ENCODE measurements at regions not wholly inside any gene's neighbourhood (a gene's known extent, or its start where the extent isn't known, plus 50 kb on each side); places are given as distances from the start of the nearest gene placed in this dataset.

DNA sequence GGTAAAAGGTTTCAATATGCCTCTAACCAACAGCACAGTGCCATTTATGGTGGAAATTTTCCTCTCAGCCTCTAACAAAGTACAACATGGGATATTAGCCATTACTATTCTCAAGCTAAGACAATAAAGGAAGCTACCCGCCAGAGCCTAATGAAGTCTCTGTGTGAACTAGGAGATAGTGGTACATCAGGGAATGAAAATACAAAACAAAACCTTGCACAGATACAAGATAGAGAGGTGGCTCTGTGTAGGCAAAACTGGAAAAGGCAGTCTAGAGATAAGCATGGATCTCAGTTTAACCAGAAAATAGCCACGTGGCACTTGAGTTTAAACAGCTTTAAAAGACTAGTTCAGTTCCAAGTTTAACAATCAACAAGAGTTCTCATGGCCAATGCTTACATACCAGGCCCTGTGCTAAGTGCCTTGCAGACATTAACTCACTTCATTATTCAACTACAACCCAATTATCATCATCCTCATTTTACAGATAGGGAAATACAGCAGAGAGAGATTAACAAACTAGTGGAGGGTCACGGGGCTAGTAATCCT, 279.3 kb downstream of the IGSF11 start:
- no peak overlapping the region for H3K4me3 ChIP-seq (ENCODE audit: low read depth, low read length)
- TF ChIP-seq, protein P1, sequence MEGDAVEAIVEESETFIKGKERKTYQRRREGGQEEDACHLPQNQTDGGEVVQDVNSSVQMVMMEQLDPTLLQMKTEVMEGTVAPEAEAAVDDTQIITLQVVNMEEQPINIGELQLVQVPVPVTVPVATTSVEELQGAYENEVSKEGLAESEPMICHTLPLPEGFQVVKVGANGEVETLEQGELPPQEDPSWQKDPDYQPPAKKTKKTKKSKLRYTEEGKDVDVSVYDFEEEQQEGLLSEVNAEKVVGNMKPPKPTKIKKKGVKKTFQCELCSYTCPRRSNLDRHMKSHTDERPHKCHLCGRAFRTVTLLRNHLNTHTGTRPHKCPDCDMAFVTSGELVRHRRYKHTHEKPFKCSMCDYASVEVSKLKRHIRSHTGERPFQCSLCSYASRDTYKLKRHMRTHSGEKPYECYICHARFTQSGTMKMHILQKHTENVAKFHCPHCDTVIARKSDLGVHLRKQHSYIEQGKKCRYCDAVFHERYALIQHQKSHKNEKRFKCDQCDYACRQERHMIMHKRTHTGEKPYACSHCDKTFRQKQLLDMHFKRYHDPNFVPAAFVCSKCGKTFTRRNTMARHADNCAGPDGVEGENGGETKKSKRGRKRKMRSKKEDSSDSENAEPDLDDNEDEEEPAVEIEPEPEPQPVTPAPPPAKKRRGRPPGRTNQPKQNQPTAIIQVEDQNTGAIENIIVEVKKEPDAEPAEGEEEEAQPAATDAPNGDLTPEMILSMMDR (conservative IDR thresholded peaks at IDR 0.05; ENCODE audit: low read depth, low read length), result no peak
- DNase-seq (ENCODE audit: low read depth), result no peak

DNA sequence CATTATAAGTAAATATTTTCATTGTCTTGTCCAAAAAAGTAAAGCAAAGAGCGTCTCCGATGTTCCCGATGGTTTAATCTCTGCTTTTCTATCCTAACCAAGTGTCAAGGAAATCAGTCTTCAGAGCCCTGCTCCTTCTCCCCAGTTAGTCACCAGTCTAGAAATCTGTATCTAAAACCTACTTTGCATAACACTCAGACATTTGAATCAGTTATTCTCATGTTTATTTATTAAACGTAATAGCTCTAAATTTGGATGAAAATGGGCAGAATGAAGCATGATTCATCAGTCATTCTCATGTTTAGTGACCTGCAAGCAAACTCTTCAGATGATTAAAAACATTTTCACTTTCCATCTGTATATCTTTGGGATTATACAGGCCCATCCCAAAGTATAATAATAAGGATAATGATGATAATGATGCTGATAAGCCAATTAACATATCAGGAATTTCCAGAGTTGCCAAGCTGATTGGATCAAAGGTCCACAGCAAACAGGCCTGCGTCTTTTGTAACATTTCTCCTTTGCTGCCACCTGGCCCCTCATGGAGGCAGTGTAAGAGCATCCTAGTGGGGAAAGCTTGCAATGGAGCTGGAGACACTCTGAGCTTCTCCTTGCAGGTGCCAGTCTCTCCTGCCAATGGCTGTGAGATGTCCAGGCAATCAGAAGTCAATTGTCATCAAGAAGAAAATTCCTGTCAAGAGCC, 273.9 kb downstream of the IGSF11 start:
- TF ChIP-seq, protein P1 (conservative IDR thresholded peaks at IDR 0.05; ENCODE audit: low read depth, low read length), result no peak
- DNase-seq (ENCODE audit: low read depth), result no peak
- no peak overlapping the region for H3K4me3 ChIP-seq (ENCODE audit: low read depth, low read length)

DNA sequence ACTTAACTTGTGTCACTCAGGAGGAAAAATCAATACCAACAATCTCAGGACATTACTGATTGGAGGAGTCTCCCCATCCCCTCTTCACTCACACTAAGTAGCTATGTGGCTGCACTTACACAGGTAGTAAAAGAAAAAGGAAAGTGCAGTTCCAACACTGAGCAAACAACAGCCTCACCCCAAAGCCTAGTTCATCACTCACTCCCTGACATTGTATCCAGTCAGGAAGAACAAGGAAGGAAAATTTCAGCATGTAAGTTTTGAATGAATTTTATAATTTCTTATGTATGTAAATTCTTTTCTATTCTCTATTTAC, 273.4 kb downstream of the IGSF11 start:
- no peak for DNase-seq (ENCODE audit: low read depth)
- TF ChIP-seq, protein P1 (conservative IDR thresholded peaks at IDR 0.05; ENCODE audit: low read depth, low read length), result no peak
- no peak overlapping the region for H3K4me3 ChIP-seq (ENCODE audit: low read depth, low read length)

DNA sequence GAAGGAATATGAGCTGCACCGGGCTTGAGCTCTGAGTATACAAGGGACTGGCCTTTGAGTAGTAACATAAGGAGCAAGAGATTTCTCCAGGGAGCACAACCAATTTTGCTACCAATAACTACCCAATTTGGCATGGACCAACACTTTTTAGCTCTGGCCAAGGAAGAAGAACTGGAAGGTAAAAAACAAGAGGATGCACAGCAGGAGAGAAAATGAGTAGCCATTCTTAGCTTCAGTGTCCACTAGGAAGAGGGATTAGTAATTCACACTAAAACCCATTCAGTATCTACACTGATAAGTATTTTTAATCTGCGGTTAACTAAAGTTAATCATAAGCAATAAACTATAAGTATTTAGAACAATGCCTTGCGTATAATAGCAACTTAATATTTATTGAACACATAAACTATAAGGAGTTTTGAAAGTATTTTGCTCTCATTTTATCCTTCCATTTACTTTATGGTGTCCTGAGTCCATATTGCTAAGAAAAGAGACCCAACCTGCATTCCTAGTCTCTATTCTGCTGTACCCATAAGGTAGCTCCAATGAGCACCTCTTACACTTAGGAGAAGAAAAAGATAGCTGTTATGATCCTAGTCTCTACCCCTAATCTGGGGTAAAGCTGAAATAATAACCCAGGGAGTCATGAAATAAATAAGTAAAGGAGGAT, 268.9 kb downstream of the IGSF11 start:
- TF ChIP-seq, protein P1 (conservative IDR thresholded peaks at IDR 0.05; ENCODE audit: low read depth, low read length), result no peak
- no peak for DNase-seq (ENCODE audit: low read depth)
- no peak overlapping the region for H3K4me3 ChIP-seq (ENCODE audit: low read depth, low read length)

DNA sequence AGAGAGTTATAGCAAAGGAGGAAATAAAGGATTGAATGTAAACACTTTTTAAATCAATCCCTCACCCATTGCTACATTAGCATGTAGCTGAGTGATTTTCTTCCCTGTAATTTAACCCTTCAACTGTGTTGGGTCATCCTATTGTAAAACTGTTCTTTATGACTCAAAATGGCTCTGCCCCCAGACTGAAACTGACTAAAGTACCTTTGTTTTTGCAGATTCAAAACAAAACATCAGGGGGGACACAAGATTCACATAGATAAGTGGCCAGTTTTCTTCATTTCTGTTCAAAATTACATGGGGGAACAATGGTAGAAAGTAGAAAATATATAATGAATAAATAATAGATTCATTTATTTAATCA, 268.4 kb downstream of the IGSF11 start:
- no peak for DNase-seq (ENCODE audit: low read depth)
- TF ChIP-seq, protein P1 (conservative IDR thresholded peaks at IDR 0.05; ENCODE audit: low read depth, low read length), result no peak
- no peak overlapping the region for H3K4me3 ChIP-seq (ENCODE audit: low read depth, low read length)

DNA sequence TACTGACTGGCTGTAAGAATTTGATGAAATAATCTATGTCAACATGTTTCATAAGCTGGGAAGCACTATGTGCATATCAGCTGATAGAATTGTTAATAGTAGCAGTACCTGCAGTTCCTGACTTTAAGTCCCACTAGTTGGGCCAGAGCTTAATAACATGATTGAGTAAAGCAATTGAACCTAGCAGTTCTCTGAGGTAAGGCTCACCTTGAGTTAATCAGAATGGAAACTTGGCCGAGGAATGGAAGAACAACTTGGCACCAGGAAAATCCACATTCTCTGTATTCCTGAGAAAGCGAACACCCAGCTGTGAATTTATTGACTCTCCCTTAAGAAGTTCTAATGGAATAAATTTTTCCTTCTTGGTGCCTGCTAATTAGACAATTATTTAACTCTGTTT, 262.6 kb downstream of the IGSF11 start:
- TF ChIP-seq, protein P1 (conservative IDR thresholded peaks at IDR 0.05; ENCODE audit: low read depth, low read length), result no peak
- H3K4me3 ChIP-seq (ENCODE audit: low read depth, low read length), result no peak overlapping the region
- DNase-seq (ENCODE audit: low read depth), result no peak

Measured in choroid plexus epithelial cell (primary cell).